C1 segment of cervical spinal cord (tissue), 14 donors: ENCODE measurements at regions not wholly inside any gene's neighbourhood (a gene's known extent, or its start where the extent isn't known, plus 50 kb on each side); places are given as distances from the start of the nearest gene placed in this dataset.

Experiments
- DNase-seq, 14 donors: peaks; one replicate each; lab custom pipeline; 2025; lab: John Stamatoyannopoulos, UW

DNA sequence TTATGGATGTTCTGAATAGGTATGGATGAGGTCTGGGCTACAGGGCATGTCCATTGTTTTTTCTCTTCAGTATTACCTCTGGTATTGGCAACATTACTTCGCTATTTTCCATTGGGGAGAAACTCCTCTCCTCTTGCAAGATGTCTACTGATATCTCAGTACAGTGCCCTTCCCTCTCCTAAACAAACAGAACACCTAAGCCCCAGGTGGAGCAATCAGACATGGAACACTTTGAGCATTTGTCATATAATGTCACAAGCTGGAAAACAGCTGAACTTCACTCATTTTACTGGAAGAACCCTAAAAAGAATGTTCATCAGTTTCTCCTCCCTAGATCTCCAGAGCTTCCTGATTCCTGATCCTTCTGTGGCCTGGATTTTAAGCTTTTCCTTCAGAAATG lies 339.8 kb downstream of the FRK start:
- DNase-seq = no peak

DNA sequence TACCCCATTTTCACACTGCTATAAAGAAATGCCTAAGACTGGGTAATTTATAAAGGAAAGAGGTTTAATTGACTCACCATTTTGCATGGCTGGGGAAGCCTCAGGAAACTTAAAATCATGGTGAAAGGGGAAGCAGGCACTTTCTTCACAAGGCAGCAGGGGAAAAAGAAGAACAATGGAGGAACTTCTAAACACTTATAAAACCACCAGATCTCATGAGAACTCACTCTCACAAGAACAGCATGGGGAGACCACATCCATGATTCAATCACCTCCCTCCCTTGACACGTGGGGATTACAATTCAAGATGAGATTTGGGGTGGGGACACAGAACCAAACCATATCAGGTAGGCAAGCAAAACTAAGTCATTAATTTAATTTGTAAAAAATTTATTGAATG lies 343.2 kb downstream of the FRK start:
- DNase-seq = no peak

DNA sequence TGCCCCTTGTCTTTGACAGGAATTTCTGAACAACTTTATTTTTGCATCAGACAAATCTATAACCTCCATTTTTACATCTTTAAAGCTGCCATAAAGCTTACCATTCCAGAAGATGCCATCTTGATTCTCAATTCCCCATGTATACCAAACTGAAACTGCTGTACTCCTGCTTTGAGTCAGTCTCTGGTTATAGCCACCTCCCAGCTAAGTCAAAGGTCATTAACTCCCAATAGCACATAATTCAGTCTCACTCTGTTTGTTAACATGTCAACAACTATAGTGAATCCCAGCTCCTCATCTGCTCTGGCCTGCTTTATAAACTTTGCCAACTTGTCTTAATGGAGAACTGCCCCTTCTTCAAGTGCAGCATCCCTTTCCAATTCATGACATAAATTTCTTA lies 343.6 kb downstream of the FRK start:
- DNase-seq = no peak

DNA sequence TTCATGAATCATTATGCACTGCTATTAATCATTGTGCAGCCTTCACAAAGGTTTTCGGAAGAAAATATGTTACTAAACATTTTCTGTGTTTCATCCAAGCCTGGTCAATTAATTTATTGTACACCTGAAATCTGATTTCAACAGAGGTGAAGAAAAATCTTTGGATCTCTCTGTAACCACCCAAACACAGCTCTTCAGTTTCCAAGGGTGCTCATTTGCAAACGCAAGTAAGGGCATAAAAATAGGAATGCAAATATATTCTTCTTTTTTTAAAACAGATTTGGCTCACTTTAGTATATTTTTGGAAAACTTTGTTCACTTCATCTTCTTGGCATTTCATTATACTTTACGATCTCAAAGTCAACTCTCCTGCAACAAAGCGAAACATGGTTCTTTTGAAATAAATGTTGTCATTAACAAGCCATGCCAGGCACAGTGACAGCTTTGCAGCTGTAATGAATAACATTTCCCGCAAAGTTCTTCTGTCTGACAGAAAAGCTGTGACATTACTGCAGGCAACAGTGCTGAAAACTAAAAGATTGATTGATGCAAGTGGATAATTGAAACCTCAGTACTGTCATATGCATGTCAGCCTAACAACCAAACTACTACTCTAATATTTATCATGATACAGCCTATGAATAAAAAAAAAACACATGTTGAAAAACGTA lies 348.3 kb downstream of the FRK start:
- no peak for DNase-seq

DNA sequence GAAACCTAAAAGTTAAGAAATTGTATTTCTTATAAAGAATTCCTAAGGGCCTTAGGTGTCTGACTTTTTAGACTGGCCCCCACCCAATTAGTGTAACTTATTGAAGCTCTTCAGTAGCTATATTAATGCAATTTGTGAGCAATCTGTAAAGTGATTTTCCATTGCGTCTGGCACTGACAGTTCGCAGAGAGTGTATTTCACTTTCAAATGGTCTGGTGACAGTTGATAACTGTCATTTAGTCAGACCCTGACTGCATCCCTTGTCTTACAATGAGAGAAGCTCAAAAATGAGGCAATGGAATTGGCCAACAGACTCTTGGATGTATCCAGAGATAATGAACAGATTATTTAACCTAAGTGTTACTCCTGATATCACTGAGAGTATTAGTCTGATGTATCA lies 351.8 kb downstream of the FRK start:
- no peak for DNase-seq

DNA sequence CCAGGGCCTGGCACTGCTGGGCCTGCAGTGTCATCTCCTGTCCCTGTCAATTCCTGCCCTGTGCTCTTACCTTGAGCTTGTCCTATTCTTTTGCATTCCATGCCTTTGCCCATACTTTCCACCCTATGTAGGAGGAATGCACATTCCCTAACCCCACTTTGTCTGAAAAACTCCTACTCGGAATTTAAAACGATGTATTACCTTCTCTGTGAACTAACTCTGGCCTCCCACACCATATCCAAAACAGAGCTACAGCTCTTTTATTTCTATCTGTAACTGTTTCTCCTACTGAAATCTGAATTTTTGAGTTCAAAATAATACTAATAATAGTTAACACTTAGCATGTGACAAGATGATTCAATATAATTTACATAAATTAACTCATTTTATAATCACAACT lies 353.7 kb downstream of the FRK start:
- DNase-seq = no peak

DNA sequence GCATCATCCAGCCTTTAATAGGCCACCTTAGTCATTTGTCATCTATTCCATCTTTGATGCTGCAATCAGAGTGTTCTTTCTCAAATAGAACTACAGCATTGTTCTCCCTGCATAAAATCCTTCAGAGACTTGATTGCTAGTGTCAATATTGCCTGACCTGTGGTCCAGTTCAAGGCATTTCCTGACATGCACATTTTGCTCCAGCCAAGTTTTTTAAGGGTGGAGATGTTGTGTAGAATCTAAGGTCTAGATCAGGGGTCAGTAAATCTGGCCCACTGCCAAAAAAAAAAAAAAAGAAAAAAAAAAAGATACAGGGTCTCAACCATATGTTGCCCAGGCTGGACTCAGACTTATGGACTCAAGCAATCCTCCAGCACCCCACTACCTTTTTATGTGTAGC lies 354.4 kb downstream of the FRK start:
- DNase-seq = no peak

DNA sequence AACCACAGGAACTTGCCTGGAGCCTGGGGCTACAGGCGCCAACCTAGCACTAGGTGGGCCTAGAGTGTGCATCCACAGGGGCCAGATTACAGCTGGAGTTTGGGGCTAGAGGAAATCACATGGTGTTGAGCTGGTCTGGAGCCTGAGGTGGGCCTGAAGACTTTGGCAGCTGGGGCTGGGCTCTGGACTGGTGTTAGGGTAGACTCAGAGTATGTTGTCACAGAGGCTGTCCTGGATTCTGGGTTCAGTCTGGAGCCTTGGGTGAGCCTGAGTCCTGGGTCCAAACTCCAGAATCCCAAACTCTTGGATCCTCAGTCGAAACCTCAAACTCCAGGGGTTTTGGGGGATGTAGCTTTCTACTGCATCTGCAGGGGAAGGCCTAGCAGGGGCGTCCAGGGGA lies 356.7 kb downstream of the FRK start:
- DNase-seq = no peak

DNA sequence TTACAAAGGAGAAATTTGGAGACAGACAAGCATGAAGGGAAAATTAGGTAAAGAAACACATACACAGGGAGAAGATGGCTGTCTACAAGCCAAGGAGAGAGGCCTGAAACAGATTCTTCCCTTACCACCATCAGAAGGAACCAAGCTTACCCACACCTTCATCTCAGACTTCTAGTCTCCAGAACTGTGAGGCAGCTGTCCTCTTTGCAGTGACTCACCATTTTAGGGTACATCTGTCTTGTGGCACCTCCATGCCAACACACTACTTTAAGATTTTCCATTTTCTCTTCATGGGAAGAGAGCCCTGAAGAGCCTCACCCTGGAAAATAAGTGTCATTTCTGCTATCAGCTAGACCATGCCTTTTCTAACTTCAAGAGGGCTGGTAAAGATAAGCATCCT lies 369.3 kb downstream of the FRK start:
- DNase-seq = no peak

DNA sequence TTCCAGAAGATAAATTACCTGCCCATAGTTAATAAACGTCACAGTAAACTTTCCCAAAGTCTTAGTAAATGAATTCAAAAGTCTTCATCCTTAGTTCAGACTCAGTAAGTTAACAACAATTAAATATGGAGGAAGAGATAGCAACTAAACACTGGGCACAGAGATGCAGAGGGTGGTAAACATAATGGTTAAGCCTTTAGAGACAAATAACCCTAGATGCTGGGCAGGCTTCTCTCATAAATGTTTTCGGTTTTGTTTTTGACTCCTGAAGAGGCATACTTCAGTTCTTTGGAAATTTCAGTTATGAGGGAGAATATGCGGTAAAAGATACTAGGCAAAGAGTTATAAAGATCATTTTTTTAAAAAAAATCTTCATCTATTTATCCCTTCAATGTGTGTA lies 369.8 kb downstream of the FRK start:
- DNase-seq = no peak

DNA sequence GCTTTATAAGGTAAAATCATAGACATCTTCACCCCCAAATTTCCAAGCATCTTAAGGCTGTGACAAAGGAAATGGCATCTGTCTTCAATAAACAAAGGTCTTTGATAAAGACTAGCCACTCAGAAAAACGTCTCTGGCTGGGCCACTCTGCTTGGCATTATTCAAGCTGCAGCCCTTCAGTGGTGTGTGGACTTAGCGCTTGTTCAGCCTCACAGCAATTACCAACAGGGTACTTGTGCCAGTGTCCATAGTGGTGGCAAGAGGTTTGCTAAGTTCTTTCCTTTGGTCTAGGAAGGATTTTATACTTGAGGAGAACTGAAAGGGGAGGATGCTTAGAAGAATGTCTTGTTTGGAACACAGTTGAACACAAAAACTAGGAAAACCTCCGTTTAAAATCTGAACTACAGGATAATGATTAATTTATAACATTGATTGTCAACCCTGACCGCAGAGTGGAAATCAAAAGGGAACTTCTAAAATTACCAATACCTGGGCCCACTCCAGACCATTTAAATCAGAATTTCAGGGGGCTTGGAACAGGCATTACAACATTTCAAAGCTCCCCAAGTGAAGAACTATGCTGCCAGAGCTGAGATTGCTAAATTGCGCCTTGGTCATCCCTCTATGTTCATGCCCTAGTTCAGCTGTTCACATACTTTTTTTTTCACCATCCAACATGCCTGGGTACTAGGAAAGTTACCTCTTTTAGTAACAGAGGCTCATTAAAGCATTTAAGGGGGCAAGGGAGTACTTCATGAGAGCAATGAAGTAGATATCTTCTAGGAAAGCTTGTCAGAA lies 378.5 kb downstream of the FRK start:
- no peak for DNase-seq

DNA sequence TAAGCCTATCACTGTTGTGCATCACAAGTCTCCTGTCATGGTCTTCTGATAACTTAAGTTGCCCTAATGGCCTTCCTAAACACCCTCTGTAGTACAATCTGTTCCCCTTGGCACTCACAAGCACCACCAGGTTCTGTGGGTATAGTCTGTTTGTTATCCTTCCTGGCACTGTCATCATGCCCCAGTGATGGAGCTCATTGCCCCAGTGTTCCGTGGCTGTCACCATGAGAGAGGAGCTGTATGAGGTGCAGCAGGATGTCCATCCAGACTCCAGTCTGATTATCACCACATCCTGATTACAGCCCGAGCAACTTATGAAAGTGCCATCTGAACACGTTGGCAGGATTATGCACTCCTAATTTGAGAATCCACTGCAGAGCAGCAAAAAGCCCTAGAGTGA lies 380.1 kb downstream of the FRK start:
- no peak for DNase-seq

DNA sequence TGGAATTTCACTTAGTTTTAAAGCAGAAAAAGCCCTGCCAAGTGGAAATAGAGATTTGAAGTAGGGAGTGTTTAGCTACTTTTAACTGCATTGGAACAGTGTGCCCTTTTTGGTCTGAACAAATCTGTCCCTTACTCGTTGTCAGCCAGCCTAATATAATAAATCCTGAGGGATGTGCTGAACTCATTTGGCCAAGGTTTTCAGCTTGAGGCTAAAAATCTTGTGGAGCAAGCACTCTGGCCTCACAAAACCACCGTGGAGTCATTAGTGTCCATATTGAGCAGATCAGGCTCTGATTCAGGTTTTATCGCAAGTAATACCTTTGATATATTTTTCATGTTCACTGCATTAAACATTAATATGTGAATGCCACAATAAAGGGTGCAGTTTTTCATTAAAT lies 383.5 kb downstream of the FRK start:
- DNase-seq = no peak

DNA sequence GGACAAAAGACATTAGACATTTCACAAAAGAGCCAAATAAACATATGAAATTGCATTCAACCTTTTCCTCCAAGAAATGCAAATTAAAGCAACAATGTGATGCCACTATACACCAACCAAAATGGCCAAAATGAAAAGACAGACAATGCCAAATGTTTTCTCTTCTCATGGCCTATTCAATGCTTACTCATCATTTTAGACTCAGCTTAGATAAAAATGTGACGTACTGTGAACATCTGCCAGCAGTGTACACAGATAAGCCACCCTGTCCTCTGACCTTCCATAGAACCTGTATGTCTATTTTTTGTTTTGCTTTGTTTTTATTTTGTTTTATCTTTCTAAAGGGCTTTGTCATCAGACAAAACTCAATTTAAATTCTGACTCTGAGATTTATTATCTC lies 385.2 kb downstream of the FRK start:
- DNase-seq = no peak

DNA sequence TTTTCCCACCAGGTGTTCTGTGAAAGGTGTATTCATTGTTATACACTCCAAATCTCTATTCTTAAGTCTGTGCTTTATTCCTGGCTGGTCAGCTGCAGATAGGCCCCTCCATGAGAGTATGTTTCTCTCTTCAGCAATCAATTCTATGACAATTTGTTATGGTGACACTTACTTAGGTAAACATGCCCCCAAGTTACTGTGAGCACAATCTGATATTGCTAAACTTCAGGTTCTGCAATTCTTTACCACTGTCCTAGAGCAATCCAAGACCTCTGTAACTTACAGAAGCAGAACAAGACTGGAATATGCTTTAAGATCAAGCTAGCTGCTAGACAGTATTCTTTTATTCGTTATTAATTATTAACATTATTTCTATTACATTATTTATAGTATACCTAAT lies 391.9 kb downstream of the FRK start:
- no peak for DNase-seq

DNA sequence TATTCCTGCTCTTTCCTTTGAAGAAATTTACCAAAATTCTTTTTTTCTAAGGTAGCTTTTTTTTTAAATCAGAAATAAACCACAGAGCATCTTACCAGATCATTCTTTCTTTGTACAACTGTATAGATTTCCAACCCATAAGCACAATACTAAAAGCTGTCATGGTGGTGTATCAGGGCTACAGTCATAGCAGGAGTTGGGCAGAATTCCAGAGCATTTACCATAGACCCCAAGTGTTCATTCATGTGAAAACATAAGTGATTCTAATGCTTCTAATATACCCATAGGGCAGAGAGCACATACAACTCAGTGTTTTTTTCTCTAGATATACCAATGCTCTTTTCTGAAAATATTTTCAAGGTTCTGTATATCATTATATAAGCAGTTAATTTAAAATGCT lies 392.5 kb downstream of the FRK start:
- DNase-seq = no peak

DNA sequence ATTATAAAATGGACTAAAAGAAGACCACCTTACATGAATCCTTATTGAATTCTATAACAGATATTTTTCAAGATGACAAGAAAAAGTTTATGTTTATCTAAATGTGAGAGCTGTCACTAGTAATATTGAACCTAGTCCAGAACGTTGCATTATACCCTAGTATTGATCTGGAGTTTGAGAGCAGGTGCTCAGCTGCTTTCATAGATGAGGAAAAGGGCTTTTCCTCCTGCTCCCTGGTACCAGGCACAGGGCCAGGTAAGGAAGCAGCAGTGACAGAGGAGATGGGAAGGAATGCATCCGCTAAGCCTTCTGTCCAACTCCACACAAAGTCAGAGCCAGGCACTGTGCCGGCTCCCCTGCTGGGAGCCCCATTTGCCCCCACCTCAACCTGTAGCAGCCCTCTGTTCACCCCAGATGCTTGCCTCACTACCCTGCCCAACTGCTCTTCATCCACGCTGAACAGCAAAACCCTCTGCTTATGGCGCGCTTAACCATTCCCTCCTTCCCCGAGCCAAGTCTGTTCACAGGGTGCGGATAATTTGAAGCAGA lies 393.1 kb downstream of the FRK start:
- no peak for DNase-seq

DNA sequence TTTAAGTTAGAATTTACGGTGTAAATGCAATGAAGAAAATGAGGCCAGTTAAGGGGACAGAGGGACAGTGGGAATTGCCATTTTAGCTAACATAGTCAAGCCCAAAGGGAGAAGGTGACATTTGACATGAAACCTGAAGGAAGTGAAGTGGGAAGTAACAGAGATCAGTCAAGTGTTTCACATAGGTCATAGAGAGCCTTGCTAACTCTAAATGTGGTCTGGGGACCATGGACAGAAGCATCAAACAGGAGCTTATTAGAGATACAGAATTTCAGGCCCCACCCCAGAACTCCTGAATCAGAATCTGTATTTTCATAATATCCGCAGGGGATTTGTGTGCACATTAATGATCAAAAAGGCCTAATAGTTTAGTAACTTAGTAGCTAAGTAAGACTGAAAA lies 393.7 kb downstream of the FRK start:
- no peak for DNase-seq

DNA sequence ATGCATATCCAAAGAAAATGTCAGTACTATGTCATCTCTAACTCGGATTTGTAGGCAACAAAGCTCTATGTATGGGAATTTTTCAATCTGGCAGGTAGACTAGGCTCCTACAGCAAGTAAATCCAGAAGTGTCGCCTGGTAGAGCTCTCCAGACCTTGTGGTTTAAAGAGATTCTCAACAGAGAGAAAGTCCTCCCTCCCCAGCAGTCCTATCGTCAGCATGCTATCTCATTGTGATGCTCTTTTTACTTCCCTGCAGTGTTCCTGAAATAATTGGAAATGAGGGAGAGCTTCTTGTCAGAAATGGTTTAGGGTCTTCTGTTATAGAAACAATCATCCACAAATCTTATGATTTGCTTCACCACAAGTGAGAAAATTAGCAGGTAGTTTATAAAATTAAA lies 395.4 kb downstream of the FRK start:
- DNase-seq = no peak

DNA sequence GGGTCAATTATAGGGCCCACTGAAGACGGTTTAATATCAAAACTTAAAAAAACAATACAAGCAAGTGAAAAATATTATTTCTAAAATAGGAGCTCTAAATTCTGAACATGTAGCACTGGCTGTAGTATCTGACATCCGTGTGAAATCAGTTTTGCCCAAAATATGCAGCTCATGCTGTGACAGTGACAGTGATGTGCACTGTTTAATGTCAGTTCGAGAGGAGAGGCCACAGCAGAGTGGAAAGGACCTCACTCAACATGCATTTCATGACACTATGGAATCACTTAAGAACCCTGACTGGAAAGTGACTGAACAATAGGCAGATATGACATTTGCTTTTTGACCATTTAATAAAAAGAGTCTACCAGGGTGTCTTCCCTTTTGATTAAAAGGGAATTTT lies 397.0 kb downstream of the FRK start:
- DNase-seq = no peak

DNA sequence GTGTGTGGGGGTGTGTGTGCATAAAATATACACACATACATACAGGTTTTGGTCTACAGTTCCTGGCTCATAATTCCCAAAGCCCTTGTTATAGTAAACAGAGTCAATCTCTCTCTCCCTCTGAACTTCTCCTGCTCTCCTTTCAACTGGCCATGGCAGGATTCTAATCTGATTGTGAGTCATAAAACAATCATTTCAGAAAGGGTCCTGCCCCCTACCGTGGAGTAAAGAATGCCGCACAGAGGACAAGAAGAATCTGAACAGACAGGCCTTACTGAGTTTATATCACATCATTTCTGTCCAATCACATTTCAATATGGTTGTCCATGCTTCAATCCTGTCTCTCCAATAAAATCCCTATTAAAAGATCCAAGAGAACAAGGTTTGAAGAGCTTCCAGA lies 416.9 kb downstream of the FRK start:
- DNase-seq = no peak

DNA sequence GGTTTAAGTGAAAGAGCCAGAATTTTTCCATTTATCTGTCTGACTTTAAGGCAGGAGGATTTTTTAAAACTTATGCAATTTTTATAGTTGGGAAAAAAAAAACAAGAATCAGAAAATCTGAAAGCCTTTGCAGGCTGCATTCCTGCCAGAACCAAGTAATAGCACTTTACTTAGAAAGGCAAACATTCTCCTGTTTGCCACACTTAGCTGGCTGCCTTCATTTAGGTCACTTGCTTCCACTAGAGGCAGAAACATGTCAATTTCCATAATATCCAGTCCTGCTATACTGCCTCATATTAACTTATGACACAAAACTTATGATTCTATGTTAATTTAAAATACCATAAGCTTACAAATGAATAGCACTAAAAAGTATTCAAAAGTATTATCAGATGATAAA lies 425.8 kb downstream of the FRK start:
- DNase-seq = no peak

DNA sequence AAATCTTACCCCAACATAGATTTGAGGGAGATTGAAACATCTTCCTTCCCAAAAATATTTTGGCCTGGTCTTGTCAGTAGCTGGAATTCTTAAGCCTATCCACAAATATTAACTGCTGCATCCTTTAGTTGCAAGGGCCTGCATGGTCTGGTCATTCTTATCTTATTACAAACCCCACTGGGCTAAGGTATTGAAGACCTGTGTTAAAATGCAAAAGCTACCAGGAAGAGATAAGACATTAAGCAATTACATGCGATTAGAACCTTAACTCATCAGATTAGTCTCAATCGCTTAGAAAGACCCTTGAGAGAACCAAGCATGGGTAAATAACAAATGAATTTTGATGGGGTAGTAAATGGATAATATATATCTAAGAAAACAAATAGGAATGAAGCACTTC lies 426.6 kb downstream of the FRK start:
- no peak for DNase-seq
